ENCODE measurements at regions not wholly inside any gene's neighbourhood (a gene's known extent, or its start where the extent isn't known, plus 50 kb on each side); places are given as distances from the start of the nearest gene placed in this dataset.

DNA sequence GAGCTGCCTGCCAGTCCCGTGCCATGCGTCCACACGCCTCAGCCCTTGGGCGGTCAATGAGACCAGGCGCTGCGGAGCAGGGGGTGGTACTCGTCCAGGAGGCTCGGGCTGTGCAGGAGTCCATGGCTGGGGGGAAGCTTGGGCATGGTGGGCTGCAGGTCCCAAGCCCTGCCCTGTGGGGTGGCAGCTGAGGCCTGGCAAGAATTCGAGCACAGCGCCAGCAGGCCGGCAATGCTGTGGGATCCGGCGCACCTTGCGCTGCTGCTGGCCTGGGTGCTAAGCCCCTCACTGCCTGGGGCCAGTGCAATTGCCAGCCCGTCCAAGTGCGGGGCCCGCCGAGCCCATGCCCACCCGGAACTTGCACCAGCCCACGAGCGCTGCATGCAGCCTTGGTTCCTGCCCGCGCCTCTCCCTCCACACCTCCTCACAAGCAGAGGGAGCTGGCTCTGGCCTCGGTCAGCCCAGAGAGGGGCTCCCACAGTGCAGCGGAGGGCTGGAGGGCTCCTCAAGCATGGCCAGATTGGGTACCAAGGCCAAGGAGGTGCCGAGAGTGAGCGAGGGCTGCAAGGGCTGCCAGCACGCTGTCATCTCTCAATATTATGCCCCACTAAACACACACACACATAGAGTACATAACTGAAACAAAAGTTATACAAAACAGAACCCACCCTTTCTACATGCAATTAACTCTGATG, 307.7 kb downstream of the LMO4 start:
- no peak for DNase-seq

DNA sequence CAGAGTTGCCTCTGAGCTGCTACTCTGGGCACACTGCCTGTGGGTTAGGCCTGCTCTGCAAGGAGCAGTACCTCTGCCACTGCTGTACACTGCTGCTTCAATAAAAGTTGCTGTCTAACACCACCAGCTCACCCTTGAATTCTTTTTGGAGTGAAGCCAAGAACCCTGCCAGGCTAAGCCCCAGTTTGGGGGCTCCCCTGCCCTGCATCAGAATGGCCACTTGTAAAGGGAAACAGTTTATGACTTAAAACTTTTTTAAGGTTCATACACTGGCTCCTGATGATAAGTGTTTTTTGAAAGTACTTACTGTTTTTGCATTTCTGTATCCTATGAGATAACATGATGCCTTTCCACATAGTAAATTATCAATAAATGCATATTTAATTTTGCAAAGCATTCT, 310.0 kb downstream of the LMO4 start:
- no peak for DNase-seq

DNA sequence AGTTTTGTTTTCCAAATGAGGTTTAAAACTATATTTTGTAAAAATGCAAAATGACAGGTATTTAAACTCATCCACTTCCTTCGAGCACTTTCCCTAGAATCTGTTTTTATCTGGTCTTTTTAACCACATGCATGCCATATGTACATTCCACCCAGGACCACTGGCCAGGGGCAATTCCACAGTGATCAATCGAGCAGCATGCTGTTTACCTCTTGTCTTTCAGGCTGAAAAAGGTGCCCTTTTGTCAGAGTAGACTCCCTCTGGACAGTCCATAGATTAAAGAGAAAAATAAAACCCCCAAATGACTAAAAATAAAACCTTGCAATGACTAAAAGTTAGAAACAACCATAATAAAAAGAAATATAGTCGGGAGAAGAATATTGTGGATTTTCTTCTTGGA, 313.3 kb downstream of the LMO4 start:
- DNase-seq, result no peak

DNA sequence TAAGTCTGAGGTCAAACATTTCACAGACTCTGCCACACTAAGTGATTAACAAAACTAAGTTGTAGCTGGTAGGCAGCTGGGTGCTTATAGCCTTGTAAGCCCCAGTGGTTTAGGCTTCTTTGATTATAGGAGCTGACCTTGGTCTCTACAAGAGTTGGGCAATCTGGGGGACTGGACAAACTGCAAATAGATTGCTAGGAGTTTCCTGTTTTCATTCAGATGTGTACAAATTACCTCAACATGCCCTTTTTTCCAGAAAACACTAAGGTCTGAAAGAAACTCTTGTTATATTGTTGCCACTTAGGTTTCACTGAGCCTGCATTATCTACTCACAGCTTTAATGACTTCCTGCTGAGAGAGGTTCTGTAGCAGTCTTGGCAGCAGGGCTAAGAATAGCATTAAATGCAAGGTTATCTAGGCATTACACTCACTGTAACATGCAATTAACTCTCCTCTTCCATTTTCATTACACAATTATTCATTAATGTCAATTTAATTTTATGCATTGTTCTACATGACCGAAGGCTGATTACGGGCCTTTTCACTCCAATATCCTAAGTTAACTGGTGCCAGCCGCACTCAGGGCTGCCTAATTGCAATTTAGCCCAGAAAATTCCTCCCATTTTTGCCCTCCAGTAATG, 314.0 kb downstream of the LMO4 start:
- DNase-seq, result no peak

DNA sequence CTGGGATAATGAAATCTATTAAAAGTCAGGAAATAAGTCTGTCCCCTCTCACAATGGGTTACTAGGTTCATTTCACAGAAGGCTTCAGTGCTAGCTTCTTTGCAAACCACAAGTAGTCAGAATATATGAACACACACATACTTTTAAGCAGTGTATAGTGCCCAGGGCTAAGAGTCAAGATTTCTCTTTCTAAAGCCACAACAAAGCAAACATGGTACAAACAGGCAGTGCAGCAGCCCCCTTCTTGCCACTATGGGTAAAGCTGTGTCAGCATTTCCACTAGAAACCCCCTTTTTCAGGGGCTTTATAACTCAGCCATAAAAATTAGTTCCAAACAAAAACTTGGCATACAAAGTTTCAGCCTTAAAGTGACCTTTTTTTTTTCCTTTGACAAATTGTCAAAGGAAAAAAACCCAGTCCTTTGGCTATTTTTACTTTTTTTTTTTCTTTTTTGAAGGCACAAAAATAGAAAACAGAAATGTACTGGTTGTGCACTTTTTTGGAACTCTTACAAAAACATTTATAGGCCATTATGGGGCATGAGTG, 315.4 kb downstream of the LMO4 start:
- no peak for DNase-seq

DNA sequence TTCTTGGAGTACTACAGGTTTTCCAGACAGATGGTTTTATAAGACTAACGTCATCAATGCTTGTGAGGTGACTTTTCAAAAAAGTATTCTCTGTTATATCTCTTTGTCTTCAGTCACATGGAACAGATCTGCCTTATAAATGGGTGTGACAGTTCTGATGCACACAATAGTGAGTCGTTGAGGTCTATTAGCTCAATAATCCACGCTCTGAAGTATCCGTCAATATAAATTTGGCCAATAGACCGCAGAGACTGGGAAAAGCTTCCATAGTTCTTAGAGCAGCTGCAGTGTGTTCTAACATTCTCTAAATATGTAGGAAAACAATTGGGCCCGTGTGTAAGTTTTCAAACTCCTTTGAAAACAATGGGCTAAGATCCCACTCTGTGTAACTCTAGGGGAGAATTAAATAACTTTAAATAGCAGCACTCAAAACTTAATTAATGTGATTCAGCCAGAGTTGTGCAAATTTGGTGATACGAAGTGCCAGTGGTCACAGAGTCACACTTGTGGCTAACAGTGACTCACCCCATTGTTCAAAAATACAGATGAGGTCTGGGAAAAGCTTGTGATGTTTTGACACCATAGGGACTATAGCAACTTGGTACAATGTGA, 316.0 kb downstream of the LMO4 start:
- DNase-seq, result no peak

DNA sequence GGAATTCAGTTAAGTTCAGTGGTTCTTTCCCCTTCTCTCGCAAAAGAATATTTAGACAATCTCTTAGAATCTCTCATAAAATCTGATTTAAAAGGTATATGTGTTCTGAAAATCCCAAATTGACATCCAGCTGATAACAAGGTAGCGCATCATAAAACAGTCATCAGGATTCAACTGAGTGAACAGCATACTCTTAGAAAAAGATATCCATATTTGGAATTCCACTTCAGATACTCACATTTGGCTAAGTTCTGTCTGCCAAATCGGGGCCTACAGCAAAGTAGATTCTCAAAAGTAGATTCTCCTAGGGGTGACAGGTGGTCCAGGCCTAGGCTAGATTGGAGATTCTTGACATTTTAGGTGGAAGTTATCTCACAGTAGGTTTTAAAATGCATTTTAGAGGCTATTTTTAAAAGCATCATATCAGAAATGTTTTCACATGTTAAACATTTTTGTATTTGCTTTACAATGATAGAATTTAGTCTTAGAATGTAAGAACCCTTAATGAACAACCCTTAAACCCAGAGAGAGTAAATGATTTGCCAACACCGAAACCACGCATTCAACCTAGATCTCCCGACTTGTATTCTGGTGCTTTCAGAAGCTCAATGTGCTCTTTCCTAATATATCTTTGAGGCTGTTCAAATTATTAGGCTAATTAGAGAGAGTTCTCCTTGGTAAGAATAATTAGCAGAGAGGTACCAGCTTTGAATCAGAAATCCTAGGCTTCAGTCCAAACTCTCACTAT, 318.9 kb downstream of the LMO4 start:
- DNase-seq, result no peak

DNA sequence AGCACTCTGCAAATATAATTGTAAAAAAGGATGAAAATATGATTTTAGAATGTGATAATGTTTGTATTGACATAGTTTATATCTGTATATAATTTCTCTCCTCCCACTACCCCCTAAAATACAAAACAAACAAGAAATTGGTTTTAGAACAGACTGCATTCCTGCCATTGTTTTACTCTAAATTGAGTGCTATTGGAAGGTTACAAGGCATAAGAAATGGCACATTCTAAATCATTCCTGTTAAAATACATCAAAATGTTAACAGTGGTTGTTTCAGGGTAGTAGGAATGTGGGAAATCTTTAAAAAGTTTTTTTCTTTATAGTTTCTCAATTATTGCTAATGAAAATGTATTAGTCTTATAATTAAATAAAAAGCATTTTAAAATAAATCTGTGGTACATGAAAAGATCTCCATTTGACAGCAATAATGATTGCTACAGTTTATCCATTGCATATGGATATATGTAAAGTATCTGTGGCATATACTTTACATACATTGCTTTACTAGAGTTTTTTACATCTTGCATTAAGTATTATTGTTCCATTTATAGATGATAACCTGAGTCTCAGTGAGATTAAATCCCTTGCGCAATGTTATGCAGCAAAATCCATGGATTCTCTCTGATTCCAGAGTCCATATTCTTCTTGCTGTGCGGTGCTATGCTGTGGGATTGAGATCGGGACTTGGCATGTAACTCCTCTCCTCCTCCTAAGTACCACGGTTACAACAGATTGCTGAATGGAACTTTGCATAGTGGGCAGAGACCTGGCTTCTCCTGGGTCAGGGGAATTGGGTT, 319.8 kb downstream of the LMO4 start:
- no peak for DNase-seq

DNA sequence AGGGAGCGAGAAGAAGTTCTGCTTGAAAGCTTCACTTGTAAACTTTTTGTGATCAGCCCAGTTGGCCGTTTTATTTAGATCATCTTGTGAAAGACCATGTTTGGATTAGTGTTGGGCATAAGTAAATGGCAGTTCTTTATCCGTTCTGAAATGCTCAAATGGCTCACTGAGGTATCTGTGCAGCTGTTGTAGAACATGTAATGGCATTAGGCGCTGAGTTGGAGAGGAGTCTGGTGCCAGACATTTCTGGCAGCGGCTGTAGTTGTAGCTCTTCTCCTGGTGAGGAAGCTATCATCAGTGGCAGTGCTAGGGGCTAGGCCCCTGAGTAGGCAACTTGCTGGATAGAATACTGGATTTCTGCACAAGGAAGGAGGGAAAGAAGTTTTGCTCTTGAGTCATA, 321.6 kb downstream of the LMO4 start:
- DNase-seq, result no peak

DNA sequence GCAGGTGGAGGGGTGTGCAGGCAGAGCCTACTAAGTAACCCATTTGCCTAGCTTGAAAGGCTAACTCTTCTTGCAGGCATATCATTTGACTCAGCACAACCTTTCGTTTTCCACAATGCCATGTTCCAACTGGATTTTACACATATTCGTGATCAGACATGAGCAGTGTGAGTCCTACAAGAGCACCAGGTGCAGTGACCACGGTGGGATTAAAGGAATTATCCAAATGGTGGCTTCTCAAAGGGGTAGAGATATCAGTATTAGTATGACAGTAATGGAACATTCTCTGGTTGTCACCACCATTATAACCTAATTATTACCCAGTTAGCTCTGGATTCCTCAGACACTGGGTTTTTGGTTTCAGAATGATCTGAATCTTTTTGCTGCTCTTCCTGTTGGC, 323.5 kb downstream of the LMO4 start:
- DNase-seq, result no peak

DNA sequence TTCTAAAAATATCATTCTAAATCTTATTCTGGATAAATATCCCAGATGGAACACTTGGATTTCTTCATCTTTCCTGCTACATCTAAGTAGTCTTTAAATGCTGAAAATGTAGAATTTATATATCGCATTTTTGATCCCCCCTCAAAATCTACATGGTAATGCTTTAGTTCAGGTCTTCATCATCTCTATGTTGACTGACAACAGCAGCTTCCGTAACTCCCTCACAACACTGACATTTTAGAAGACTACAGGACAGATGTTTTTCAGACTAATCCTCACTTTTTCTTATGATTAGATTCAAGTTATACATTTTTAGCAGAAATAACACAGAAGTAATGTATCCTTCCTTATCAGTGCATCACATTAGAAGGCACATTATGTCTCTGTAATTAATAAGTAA, 336.5 kb downstream of the LMO4 start:
- DNase-seq, result no peak

DNA sequence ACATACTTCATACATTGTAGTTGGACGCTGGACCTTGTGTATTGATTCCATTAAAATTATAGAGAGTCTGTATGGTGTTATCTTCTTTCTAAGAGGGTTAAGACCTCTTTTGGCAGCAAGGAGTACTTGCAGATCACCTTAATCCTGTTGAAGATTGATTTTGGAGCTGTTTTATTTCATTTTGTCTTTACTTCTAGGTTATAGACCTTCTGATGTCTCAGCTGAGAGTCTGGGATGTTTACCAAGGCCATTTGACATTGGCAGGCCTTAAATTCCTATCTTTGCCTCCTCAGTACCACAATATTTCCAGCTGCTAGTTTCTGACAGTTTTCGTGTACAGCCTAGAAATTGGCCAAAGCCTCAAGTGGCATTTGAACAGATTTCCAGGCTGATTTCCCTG, 338.0 kb downstream of the LMO4 start:
- no peak for DNase-seq

DNA sequence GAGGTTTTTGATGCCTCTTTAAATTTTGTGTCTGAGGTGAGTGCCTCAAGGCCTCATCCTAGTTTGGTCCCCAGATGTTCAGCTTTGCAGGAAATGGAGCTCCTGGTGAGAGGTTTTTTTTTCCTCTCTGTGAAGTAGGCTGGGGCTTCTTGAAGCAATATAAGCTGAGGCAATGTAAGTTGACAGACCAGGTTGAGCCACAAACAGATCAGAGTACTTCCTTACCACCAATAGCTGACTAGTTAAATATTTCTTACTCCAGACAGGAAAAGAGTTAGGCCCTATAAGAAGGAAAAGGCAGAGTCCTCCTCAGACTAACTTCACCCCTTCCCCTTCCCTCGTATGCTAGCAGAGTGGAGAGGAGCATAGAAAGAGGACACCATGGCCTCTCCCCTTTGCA, 341.0 kb downstream of the LMO4 start:
- no peak for DNase-seq

DNA sequence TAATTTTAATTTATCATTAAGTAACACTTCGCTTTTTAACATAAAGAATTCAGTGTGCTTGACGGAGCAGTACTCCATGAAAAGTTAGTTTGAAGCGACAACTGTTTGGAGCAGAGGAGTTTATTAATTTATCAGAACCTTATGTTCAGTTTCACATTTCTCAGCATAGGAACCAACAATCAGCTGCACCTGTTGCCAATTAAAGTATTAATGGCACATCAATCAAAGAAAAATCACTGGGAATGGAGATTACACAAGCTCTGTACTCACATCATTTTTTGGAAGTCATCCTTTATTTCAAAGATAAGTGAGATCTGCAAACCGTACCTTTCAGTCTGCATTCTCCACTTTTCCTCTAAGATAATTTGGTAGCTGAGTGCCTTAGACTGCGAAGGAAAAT, 344.6 kb downstream of the LMO4 start:
- DNase-seq, result no peak

DNA sequence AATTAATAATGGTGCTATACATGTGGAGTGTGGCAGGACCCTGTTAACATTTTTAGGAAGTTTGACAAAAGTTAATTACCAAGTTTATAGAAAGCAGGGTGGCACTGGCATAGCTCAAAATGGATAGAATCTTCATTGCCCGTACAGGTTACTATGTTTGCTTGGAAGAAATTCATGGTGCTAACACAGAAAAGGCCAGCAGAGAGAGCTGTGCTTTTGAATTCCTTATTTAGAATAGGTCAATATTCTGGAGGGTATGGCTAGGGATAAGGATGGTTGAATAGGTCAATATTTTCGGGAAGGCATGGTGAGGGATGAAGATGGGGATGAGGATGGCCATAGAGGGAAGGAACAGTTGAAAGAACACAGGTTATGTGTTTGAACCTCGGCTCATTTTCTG, 345.1 kb downstream of the LMO4 start:
- DNase-seq, result no peak

DNA sequence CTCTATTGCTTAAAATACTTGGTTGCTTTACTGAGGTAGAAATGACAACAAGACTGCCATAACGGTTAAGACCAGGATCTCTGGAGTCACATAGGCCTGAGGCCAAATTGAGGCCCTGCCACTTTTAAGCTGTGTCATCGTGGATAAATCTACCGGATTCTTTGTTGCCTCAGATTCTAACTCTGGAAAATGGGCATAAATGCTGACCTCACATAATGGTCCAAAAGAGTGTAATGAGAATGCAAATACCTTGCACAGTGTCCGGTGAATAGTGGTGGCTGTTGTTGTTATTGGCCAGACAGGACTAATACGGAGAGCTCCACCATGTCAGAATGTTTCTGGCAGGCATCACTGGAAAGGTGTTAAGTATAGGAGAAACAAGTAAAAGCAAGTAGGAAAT, 346.1 kb downstream of the LMO4 start:
- no peak for DNase-seq

DNA sequence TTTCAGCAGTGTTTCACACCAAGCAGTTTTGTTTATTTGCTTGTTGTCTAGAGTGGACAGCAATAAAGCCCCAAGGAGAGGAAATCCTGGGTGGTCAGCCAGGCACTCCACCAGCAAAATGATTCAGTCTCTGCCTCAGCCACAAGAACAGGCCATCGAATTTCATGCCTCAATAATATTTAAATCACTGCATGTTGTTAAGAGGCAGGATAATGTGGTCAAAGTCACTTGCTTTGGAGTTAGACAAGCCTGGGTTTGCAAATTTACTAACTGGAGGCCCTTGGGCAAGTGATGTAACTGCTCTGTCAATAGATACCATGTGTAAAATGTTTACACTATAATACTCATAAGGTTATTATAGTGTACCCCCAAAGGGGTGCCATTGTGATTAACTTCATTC, 349.6 kb downstream of the LMO4 start:
- no peak for DNase-seq

DNA sequence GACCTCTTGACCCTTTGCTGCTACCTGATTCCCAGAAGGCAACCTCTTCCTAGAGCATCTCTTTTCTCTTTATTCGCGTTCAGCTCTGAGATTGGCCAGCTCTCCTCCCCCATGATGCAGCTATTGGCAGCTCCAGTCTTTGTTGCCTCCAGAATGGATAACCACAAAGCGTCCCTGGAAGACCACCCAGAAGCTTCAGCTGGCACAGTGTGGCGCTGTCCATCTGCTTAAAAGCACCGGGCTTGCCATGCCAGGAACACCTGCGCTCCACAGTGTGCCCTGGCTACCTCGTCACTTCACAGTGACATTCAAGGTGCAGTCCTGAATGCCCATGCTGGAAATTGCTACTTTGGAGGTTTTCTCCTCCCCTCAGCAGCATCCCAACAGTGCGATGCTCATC, 353.9 kb downstream of the LMO4 start:
- DNase-seq, result no peak

DNA sequence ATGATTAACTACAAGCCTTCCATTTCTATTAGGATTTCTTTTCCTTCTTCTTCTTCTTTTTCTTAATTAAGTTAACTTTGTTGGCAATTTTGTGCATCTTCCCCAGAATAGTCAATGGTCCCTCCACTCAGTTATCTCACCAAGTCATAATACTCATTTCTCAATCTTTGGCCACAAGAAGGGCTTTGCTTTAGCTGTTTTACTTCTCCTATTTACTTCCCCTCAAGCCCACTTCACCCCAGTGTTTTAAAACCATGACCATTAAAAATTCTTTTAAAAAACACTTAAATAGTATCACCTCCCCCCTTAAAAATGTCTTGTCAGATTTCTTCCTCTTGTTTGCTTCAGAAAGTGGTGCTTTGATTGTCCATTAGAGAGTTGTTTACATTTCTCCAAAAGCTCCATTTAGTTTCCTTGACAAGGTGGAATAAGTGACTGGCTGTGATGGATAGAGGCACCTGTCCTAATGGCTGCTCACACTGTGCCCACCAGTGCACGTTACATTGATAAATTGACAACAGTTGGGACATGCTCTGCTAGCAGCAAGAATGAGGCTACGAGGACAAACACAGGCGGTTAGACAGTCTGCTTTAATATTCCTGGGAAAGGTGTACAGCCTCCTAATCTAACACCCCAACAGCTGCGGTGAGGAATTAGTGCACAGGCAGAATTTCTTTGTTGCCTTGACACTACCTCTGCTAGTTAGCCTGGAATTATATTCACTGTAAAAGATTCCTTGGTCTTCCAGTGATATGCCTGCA, 354.7 kb downstream of the LMO4 start:
- no peak for DNase-seq

DNA sequence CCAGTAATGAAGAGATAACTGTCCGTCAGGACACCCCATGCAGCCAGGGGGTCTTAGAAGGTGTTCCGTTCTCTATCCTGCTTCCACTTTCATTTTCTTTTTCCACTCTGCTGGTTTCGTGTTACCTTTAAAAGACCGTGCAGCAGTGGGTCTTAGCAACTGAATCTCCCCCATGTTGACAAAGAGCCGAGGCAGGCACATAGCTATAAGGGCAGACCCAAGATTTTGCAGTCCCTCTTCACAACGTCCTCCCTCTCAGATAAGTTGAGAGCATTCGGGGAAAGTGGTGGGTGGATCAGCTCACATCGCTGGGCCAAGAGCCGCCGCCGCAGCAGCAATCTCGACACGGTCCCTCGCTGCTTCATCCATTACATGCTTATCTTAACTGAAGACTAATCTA, 355.5 kb downstream of the LMO4 start:
- DNase-seq, result no peak

DNA sequence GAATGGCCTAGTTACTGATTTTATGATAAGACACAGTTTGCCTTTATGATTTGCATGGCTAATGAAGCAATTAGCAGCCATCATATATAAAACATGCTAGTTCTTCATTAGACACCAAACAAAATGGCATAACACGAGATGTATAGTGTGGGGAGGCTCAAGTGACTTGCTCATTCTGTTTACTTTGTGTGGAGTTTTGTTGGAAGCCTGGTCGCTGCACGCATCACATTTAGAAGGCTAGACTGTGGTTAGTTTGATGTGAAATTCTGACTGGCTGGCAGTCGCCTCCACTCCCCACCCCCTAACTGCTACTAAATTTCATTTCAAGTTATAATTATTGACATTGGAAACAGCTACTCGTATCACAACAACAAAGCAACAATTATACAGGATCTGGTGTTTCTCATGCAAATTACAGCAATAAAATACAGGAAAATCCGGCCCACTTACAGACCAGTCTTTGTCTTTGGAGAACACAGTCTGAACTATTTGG, 356.1 kb downstream of the LMO4 start:
- peak; percentile 42 for DNase-seq
